H9 (cell line): ENCODE measurements at regions not wholly inside any gene's neighbourhood (a gene's known extent, or its start where the extent isn't known, plus 50 kb on each side); places are given as distances from the start of the nearest gene placed in this dataset.

Experiments
- DNase-seq: peaks from one replicate; pipeline ENCODE4 v3.0.0-alpha.2; 2017
- H2AFZ ChIP-seq: one replicate; pipeline ENCODE4 v1.6.1; 2013; ENCODE audit warnings: mild to moderate bottlenecking, low read length, control low read depth, moderate library complexity
- H2AK5ac ChIP-seq: 2 replicates; pipeline ENCODE4 v1.6.1; 2013; ENCODE audit warnings: low read length, control low read depth, mixed read lengths; ENCODE audit not compliant: insufficient read length
- H2BK120ac ChIP-seq: one replicate; pipeline ENCODE4 v1.6.1; 2013; ENCODE audit warnings: low read depth, mild to moderate bottlenecking, low read length, control low read depth, inconsistent platforms; ENCODE audit not compliant: poor library complexity, severe bottlenecking
- H2BK12ac ChIP-seq: 2 replicates; pipeline ENCODE4 v1.6.1; 2013; ENCODE audit warnings: low read length, control low read depth, mixed read lengths, low read depth; ENCODE audit not compliant: insufficient read length
- H2BK15ac ChIP-seq: 2 replicates; pipeline ENCODE4 v1.6.1; 2013; ENCODE audit warnings: low read depth, low read length, control low read depth
- H2BK20ac ChIP-seq: one replicate; pipeline ENCODE4 v1.6.1; 2013; ENCODE audit warnings: low read depth, mild to moderate bottlenecking, low read length, control low read depth, inconsistent platforms; ENCODE audit not compliant: poor library complexity, severe bottlenecking
- H2BK5ac ChIP-seq: 2 replicates; pipeline ENCODE4 v1.6.1; 2013; ENCODE audit warnings: low read length, control low read depth, mixed read lengths; ENCODE audit not compliant: insufficient read length
- H3K14ac ChIP-seq: 2 replicates; pipeline ENCODE4 v1.6.1; 2013; ENCODE audit warnings: low read length, control low read depth; ENCODE audit not compliant: insufficient read depth
- H3K18ac ChIP-seq: 2 replicates; pipeline ENCODE4 v1.6.1; 2013; ENCODE audit warnings: low read depth, mild to moderate bottlenecking, mixed read lengths, low read length, control low read depth; ENCODE audit not compliant: insufficient read length
- H3K23ac ChIP-seq: 2 replicates; pipeline ENCODE4 v1.6.1; 2013; ENCODE audit warnings: low read length, control low read depth, mixed read lengths, low read depth; ENCODE audit not compliant: insufficient read length
- H3K23me2 ChIP-seq: 2 replicates; pipeline ENCODE4 v1.6.1; 2013; ENCODE audit warnings: low read depth, mild to moderate bottlenecking, mixed read lengths, low read length, control low read depth; ENCODE audit not compliant: insufficient read length, poor library complexity, severe bottlenecking
- H3K27ac ChIP-seq: 2 replicates; pipeline ENCODE4 v1.5.1; 2013; ENCODE audit warnings: low read length, control low read depth, mixed read lengths, low read depth; ENCODE audit not compliant: insufficient read length
- H3K27me3 ChIP-seq: 2 replicates; pipeline ENCODE4 v1.6.1; 2013; ENCODE audit warnings: low read length, control low read depth, inconsistent platforms; ENCODE audit not compliant: insufficient read depth
- H3K4ac ChIP-seq: 2 replicates; pipeline ENCODE4 v1.6.1; 2013; ENCODE audit warnings: low read depth, mild to moderate bottlenecking, control low read depth, inconsistent platforms, low read length, moderate library complexity
- H3K4me1 ChIP-seq: 2 replicates; pipeline ENCODE4 v1.6.1; 2013; ENCODE audit warnings: low read length, control low read depth, inconsistent platforms; ENCODE audit not compliant: insufficient read depth
- H3K4me2 ChIP-seq: 2 replicates; pipeline ENCODE4 v1.6.1; 2013; ENCODE audit warnings: low read length, control low read depth, mixed read lengths; ENCODE audit not compliant: insufficient read length, insufficient read depth
- H3K56ac ChIP-seq: 2 replicates; pipeline ENCODE4 v1.6.1; 2013; ENCODE audit warnings: low read depth, mild to moderate bottlenecking, mixed read lengths, low read length, control low read depth; ENCODE audit not compliant: insufficient read length
- H3K79me1 ChIP-seq: 2 replicates; pipeline ENCODE4 v1.6.1; 2013; ENCODE audit warnings: low read depth, mild to moderate bottlenecking, moderate library complexity, low read length, control low read depth, inconsistent platforms; ENCODE audit not compliant: insufficient read depth, poor library complexity, severe bottlenecking
- H3K79me2 ChIP-seq: 2 replicates; pipeline ENCODE4 v1.6.1; 2013; ENCODE audit warnings: low read length, control low read depth, inconsistent platforms; ENCODE audit not compliant: insufficient read depth
- H3K9ac ChIP-seq: 2 replicates; pipeline ENCODE4 v1.6.1; 2013; ENCODE audit warnings: low read length, control low read depth, mixed read lengths; ENCODE audit not compliant: insufficient read length; ENCODE audit errors: extremely low read depth
- H3K9me3 ChIP-seq: one replicate; pipeline ENCODE4 v1.6.1; 2013; ENCODE audit warnings: low read depth, low read length, inconsistent platforms; ENCODE audit not compliant: control insufficient read depth
- H3T11ph ChIP-seq: one replicate; pipeline ENCODE4 v1.6.1; 2013; ENCODE audit warnings: mild to moderate bottlenecking, low read length, control low read depth, inconsistent platforms
- H4K20me1 ChIP-seq: one replicate; pipeline ENCODE4 v1.6.1; 2013; ENCODE audit not compliant: control insufficient read depth, insufficient read length, insufficient read depth
- H4K5ac ChIP-seq: 2 replicates; pipeline ENCODE4 v1.6.1; 2013; ENCODE audit warnings: low read depth, mild to moderate bottlenecking, mixed read lengths, low read length, control low read depth; ENCODE audit not compliant: insufficient read length
- H4K8ac ChIP-seq: replicated peaks from 2 replicates; pipeline ENCODE4 v1.6.1; 2013; ENCODE audit warnings: low read length, control low read depth, mixed read lengths, low read depth; ENCODE audit not compliant: insufficient read length
- H4K91ac ChIP-seq: 2 replicates; pipeline ENCODE4 v1.6.1; 2013; ENCODE audit warnings: low read depth, mild to moderate bottlenecking, moderate library complexity, mixed read lengths, low read length, control low read depth; ENCODE audit not compliant: insufficient read length
- H3K27ac Mint-ChIP-seq, 3 experiments: 2 replicates in 2 of 3; 3 replicates in 1 of 3; pipeline ENCODE4 v1.8.0; 2020 to 2021; ENCODE audit warnings: mixed read lengths in 3 of 3, mild to moderate bottlenecking in 1 of 3, moderate library complexity in 1 of 3
- H3K27me3 Mint-ChIP-seq: 2 replicates; pipeline ENCODE4 v1.8.0; 2021; ENCODE audit warnings: low read depth, mild to moderate bottlenecking, moderate library complexity, mixed read lengths
- H3K36me3 Mint-ChIP-seq, 3 experiments: 2 replicates in 2 of 3; 3 replicates in 1 of 3; pipeline ENCODE4 v1.8.0; 2020 to 2021; ENCODE audit warnings: low read depth in 3 of 3, mixed read lengths in 3 of 3; ENCODE audit not compliant: insufficient read depth in 1 of 3
- H3K4me1 Mint-ChIP-seq, 2 experiments: 2 replicates each; pipeline ENCODE4 v1.8.0; 2020; ENCODE audit warnings: mixed read lengths in 2 of 2
- H3K4me3 Mint-ChIP-seq, 2 experiments: 2 replicates in 1 of 2; 3 replicates in 1 of 2; pipeline ENCODE4 v1.8.0; 2020 to 2021; ENCODE audit warnings: mild to moderate bottlenecking in 2 of 2, mixed read lengths in 2 of 2, moderate library complexity in 1 of 2
- H3K9me3 Mint-ChIP-seq, 2 experiments: 2 replicates in 1 of 2; 3 replicates in 1 of 2; pipeline ENCODE4 v1.8.0; 2020; ENCODE audit warnings: mild to moderate bottlenecking in 2 of 2, mixed read lengths in 2 of 2, moderate library complexity in 1 of 2
- CTCF ChIP-seq: fragments of 200-600 bp; sonication (generic); conservative IDR thresholded peaks from 3 replicates; pipeline ENCODE4 v1.8.0; 2021; ENCODE audit warnings: antibody characterized with exemption, mild to moderate bottlenecking
- WGBS: extraction: QIAGEN DNeasy Blood & Tissue Kit; methylation state at CpG from one replicate; pipeline ENCODE4 v1.1.7; 2013; ENCODE audit warnings: missing lambda C conversion rate, low lambda C conversion rate, mixed read lengths; ENCODE audit not compliant: insufficient read length; ENCODE audit errors: extremely low coverage; 5-methylcytosine and 5-hydroxymethylcytosine counted together

- no peak overlapping the region; the same call in 1 of the 2 replicates for H3K14ac ChIP-seq
- H3K18ac ChIP-seq, result no peak overlapping the region
- no peaks in the 10 kb centered on the region for H3K4me1 ChIP-seq
- no peak for TF ChIP-seq CTCF
- no peaks in the 10 kb centered on the region for H3K9me3 ChIP-seq
- no peak overlapping the region for H4K91ac ChIP-seq
- H3K9me3 Mint-ChIP-seq, result peaks cover 11 to 16% of the 10 kb centered on the region in 2 experiments; a peak in 4 of 5 replicates
- no peak overlapping the region for H3K9ac ChIP-seq
- H3K4ac ChIP-seq, result no peak overlapping the region
- H3K23me2 ChIP-seq, result no peaks in the 10 kb centered on the region
- H4K8ac ChIP-seq, result no peak overlapping the region
- H3K4me3 Mint-ChIP-seq, result no peak overlapping the region
- H2BK120ac ChIP-seq, result no peak overlapping the region
- H3K27ac ChIP-seq, result no peak overlapping the region
- peaks cover 3 to 4% of the 10 kb centered on the region in 2 experiments for H3K4me1 Mint-ChIP-seq
- no peak overlapping the region for H3K56ac ChIP-seq
- no peak overlapping the region for H2BK5ac ChIP-seq
- DNase-seq, result peak; percentile 15
- no peaks in the 10 kb centered on the region for H3K79me2 ChIP-seq
- H3K4me2 ChIP-seq, result no peak overlapping the region
- no peaks in the 10 kb centered on the region; the same call in 1 of the 2 replicates for H3K27me3 Mint-ChIP-seq
- H2BK15ac ChIP-seq, result no peak overlapping the region
- no peaks in the 10 kb centered on the region for H3K27me3 ChIP-seq
- no peak overlapping the region for H3K23ac ChIP-seq
- no peak overlapping the region for H2BK20ac ChIP-seq
- no peak overlapping the region for H2BK12ac ChIP-seq
- H2AK5ac ChIP-seq, result no peak overlapping the region
- H4K20me1 ChIP-seq, result no peaks in the 10 kb centered on the region
- H3T11ph ChIP-seq, result no peak overlapping the region
- H3K27ac Mint-ChIP-seq, result peak overlapping the region in 2 of 3 experiments; percentile 78 to 80; a peak in 2 of 7 replicates
- H3K79me1 ChIP-seq, result no peaks in the 10 kb centered on the region
- H3K36me3 Mint-ChIP-seq, result peaks cover 0 to 1% (median 0%) of the 10 kb centered on the region in 3 experiments; a peak in 1 of 7 replicates
- H2AFZ ChIP-seq, result no peak overlapping the region
- H4K5ac ChIP-seq, result no peak overlapping the region
- no CpG with 5 or more reads among the region's 16 CpGs for WGBS
Measured at GRCh38 chr14:104262515-104263514, 124.4 kb downstream of the KIF26A start.
